ENCODE measurements at regions not wholly inside any gene's neighbourhood (a gene's known extent, or its start where the extent isn't known, plus 50 kb on each side); places are given as distances from the start of the nearest gene placed in this dataset.
A peak's percentile ranks its signal among the peaks of the same experiment; 100 is the strongest.

GRCh38 chr4:56757821-56758411, 63.6 kb downstream of the SPINK2 start:
- DNase-seq (ENCODE audit: low read depth, low spot score) = peak; percentile 3

- DNase-seq (ENCODE audit: low read depth, low spot score) = no peak
Measured at GRCh38 chr4:56757261-56757746, 64.2 kb downstream of the SPINK2 start.

GRCh38 chr4:56755901-56756300, 65.6 kb downstream of the SPINK2 start:
- no peak for DNase-seq (ENCODE audit: low read depth, low spot score)

GRCh38 chr4:56752985-56753384, 68.5 kb downstream of the SPINK2 start:
- no peak for DNase-seq (ENCODE audit: low read depth, low spot score)

GRCh38 chr4:56750231-56750630, 69.1 kb upstream of the HOPX start:
- no peak for DNase-seq (ENCODE audit: low read depth, low spot score)

- DNase-seq (ENCODE audit: low read depth, low spot score) = no peak
Measured at GRCh38 chr4:56748271-56748670, 67.2 kb upstream of the HOPX start.

- DNase-seq (ENCODE audit: low read depth, low spot score) = no peak
Measured at GRCh38 chr4:56746639-56747038, 65.5 kb upstream of the HOPX start.

GRCh38 chr4:56745042-56745441, 63.9 kb upstream of the HOPX start:
- no peak for DNase-seq (ENCODE audit: low read depth, low spot score)

- DNase-seq (ENCODE audit: low read depth, low spot score) = no peak
Measured at GRCh38 chr4:56744030-56744429, 62.9 kb upstream of the HOPX start.

GRCh38 chr4:56743550-56743949, 62.5 kb upstream of the HOPX start:
- DNase-seq (ENCODE audit: low read depth, low spot score) = no peak

GRCh38 chr4:56742080-56742871, 61.2 kb upstream of the HOPX start:
- DNase-seq (ENCODE audit: low read depth, low spot score) = no peak

GRCh38 chr4:56741595-56741994, 60.5 kb upstream of the HOPX start:
- no peak for DNase-seq (ENCODE audit: low read depth, low spot score)

- DNase-seq (ENCODE audit: low read depth, low spot score) = no peak
Measured at GRCh38 chr4:56739066-56739777, 58.1 kb upstream of the HOPX start.

GRCh38 chr4:56737666-56738065, 56.6 kb upstream of the HOPX start:
- DNase-seq (ENCODE audit: low read depth, low spot score) = no peak

GRCh38 chr4:56733352-56733751, 52.3 kb upstream of the HOPX start:
- no peak for DNase-seq (ENCODE audit: low read depth, low spot score)

GRCh38 chr4:56732301-56732700, 51.2 kb upstream of the HOPX start:
- no peak for DNase-seq (ENCODE audit: low read depth, low spot score)

GRCh38 chr4:56731857-56732256, 50.8 kb upstream of the HOPX start:
- no peak for DNase-seq (ENCODE audit: low read depth, low spot score)

Measured in pulmonary artery endothelial cell (primary cell).